ENCODE measurements at regions not wholly inside any gene's neighbourhood (a gene's known extent, or its start where the extent isn't known, plus 50 kb on each side); places are given as distances from the start of the nearest gene placed in this dataset.

GRCh38 chr5:20463206-20463605 lies 475.2 kb upstream of the CDH18 start:
- H3K36me3 ChIP-seq: no peaks in the 10 kb centered on the region
- TF ChIP-seq CTCF (IDR thresholded peaks at IDR 0.05): no peak
- no peaks in the 10 kb centered on the region for H3K4me1 ChIP-seq (ENCODE audit: control insufficient read depth in 1 of 2, insufficient read depth in 1 of 2, low read depth in 1 of 2, low read length in 1 of 2)
- H3K27me3 ChIP-seq: no peaks in the 10 kb centered on the region
- H3K9me3 ChIP-seq: no peaks in the 10 kb centered on the region
- no peak overlapping the region for H3K27ac ChIP-seq
- H3K4me3 ChIP-seq (ENCODE audit: low read depth in 1 of 2, low read length in 1 of 2): no peak overlapping the region

- Histone ChIP-seq H3K27me3 (no peaks in the 10 kb centered on the region), H3K36me3 (no peaks in the 10 kb centered on the region), H3K4me1 (ENCODE audit: control insufficient read depth in 1 of 2, insufficient read depth in 1 of 2, low read depth in 1 of 2, low read length in 1 of 2) (no peaks in the 10 kb centered on the region), H3K27ac (no peak overlapping the region), H3K4me3 (ENCODE audit: low read depth in 1 of 2, low read length in 1 of 2) (no peak overlapping the region), H3K9me3 (no peaks in the 10 kb centered on the region)
- no peak for TF ChIP-seq CTCF (IDR thresholded peaks at IDR 0.05)
Observed at GRCh38 chr5:20446121-20446520, 458.1 kb upstream of the CDH18 start.

- Histone ChIP-seq H3K9me3 (no peaks in the 10 kb centered on the region), H3K4me3 (ENCODE audit: low read depth in 1 of 2, low read length in 1 of 2) (no peak overlapping the region), H3K4me1 (ENCODE audit: control insufficient read depth in 1 of 2, insufficient read depth in 1 of 2, low read depth in 1 of 2, low read length in 1 of 2) (no peaks in the 10 kb centered on the region), H3K27me3 (no peaks in the 10 kb centered on the region), H3K27ac (no peak overlapping the region), H3K36me3 (no peaks in the 10 kb centered on the region)
- no peak for TF ChIP-seq CTCF (IDR thresholded peaks at IDR 0.05)
Observed at GRCh38 chr5:20445326-20445860, 457.4 kb upstream of the CDH18 start.

GRCh38 chr5:20434786-20435185 lies 446.8 kb upstream of the CDH18 start:
- no peaks in the 10 kb centered on the region for H3K9me3 ChIP-seq
- no peak overlapping the region for H3K4me3 ChIP-seq (ENCODE audit: low read depth in 1 of 2, low read length in 1 of 2)
- TF ChIP-seq CTCF (IDR thresholded peaks at IDR 0.05): no peak
- no peaks in the 10 kb centered on the region for H3K27me3 ChIP-seq
- no peaks in the 10 kb centered on the region for H3K4me1 ChIP-seq (ENCODE audit: control insufficient read depth in 1 of 2, insufficient read depth in 1 of 2, low read depth in 1 of 2, low read length in 1 of 2)
- no peak overlapping the region for H3K27ac ChIP-seq
- H3K36me3 ChIP-seq: no peaks in the 10 kb centered on the region

- H3K27ac ChIP-seq: no peak overlapping the region
- no peak for TF ChIP-seq CTCF (IDR thresholded peaks at IDR 0.05)
- H3K27me3 ChIP-seq: no peaks in the 10 kb centered on the region
- H3K4me3 ChIP-seq (ENCODE audit: low read depth in 1 of 2, low read length in 1 of 2): no peak overlapping the region
- no peaks in the 10 kb centered on the region for H3K4me1 ChIP-seq (ENCODE audit: control insufficient read depth in 1 of 2, insufficient read depth in 1 of 2, low read depth in 1 of 2, low read length in 1 of 2)
- H3K36me3 ChIP-seq: no peaks in the 10 kb centered on the region
- no peaks in the 10 kb centered on the region for H3K9me3 ChIP-seq
Observed at GRCh38 chr5:20420991-20421595, 433.1 kb upstream of the CDH18 start.
